ENCODE measurements at regions not wholly inside any gene's neighbourhood (a gene's known extent, or its start where the extent isn't known, plus 50 kb on each side); places are given as distances from the start of the nearest gene placed in this dataset.

- no peak for DNase-seq (ENCODE audit: low spot score in 2 of 2)
- intact Hi-C loops (cut with DNase I; ENCODE audit: low total_unique reads) = no loop called here
- H3K4me3 ChIP-seq (ENCODE audit: low read depth, poor library complexity, severe bottlenecking) = no peak overlapping the region
- TF ChIP-seq CTCF (IDR thresholded peaks at IDR 0.05) = no peak
- no peak for TF ChIP-seq POLR2A (IDR thresholded peaks at IDR 0.05)
These were observed 163.3 kb upstream of the SLC7A11 start for GRCh38 chr4:138405466-138405891.

GRCh38 chr4:138404801-138405200, 162.7 kb upstream of the SLC7A11 start:
- intact Hi-C loops (cut with DNase I; ENCODE audit: low total_unique reads) = no loop called here
- 86 to 89% methylated on average over 1 of the region's 1 CpG for WGBS, 2 donors
- no peak for DNase-seq (ENCODE audit: low spot score in 2 of 2)
- H3K4me3 ChIP-seq (ENCODE audit: low read depth, poor library complexity, severe bottlenecking) = no peak overlapping the region
- no peak for TF ChIP-seq POLR2A (IDR thresholded peaks at IDR 0.05)
- TF ChIP-seq CTCF (IDR thresholded peaks at IDR 0.05) = no peak

- intact Hi-C loops (cut with DNase I; ENCODE audit: low total_unique reads) = no loop called here
- TF ChIP-seq CTCF (IDR thresholded peaks at IDR 0.05) = no peak
- TF ChIP-seq POLR2A (IDR thresholded peaks at IDR 0.05) = no peak
- DNase-seq (ENCODE audit: low spot score in 2 of 2) = no peak
- no peak overlapping the region for H3K4me3 ChIP-seq (ENCODE audit: low read depth, poor library complexity, severe bottlenecking)
These were observed 162.1 kb upstream of the SLC7A11 start for GRCh38 chr4:138404251-138404650.

- no peak overlapping the region for H3K4me3 ChIP-seq (ENCODE audit: low read depth, poor library complexity, severe bottlenecking)
- no peak for TF ChIP-seq CTCF (IDR thresholded peaks at IDR 0.05)
- TF ChIP-seq POLR2A (IDR thresholded peaks at IDR 0.05) = no peak
- intact Hi-C loops (cut with DNase I; ENCODE audit: low total_unique reads) = no loop called here
- no peak for DNase-seq (ENCODE audit: low spot score in 2 of 2)
- WGBS, 2 donors = 14 to 21% methylated on average over 3 of the region's 3 CpGs
These were observed 159.2 kb upstream of the SLC7A11 start for GRCh38 chr4:138401334-138401733.

GRCh38 chr4:138400543-138400942, 158.4 kb upstream of the SLC7A11 start:
- H3K4me3 ChIP-seq (ENCODE audit: low read depth, poor library complexity, severe bottlenecking) = no peak overlapping the region
- intact Hi-C loops (cut with DNase I; ENCODE audit: low total_unique reads) = no loop called here
- DNase-seq (ENCODE audit: low spot score in 2 of 2) = no peak
- WGBS, 2 donors = 41 to 44% methylated on average over 4 of the region's 4 CpGs
- no peak for TF ChIP-seq CTCF (IDR thresholded peaks at IDR 0.05)
- no peak for TF ChIP-seq POLR2A (IDR thresholded peaks at IDR 0.05)

GRCh38 chr4:138400066-138400465, 157.9 kb upstream of the SLC7A11 start:
- intact Hi-C loops (cut with DNase I; ENCODE audit: low total_unique reads) = no loop called here
- no peak for DNase-seq (ENCODE audit: low spot score in 2 of 2)
- H3K4me3 ChIP-seq (ENCODE audit: low read depth, poor library complexity, severe bottlenecking) = no peak overlapping the region
- TF ChIP-seq CTCF (IDR thresholded peaks at IDR 0.05) (no peak), POLR2A (IDR thresholded peaks at IDR 0.05) (no peak)

All from lower leg skin (tissue), 4 donors.